GM21360 (cell line): ENCODE measurements at regions not wholly inside any gene's neighbourhood (a gene's known extent, or its start where the extent isn't known, plus 50 kb on each side); places are given as distances from the start of the nearest gene placed in this dataset.

Experiments used
- ATAC-seq: cut with Tn5 transposase; IDR thresholded peaks from one replicate; pipeline ENCODE4 v1.9.1; 2021; ENCODE audit warnings: mild to moderate bottlenecking, moderate library complexity; ENCODE audit not compliant: unreplicated experiment

- no peak for ATAC-seq
These were observed 183.9 kb downstream of the CXCL12 start for GRCh38 chr10:44201011-44201410.

DNA sequence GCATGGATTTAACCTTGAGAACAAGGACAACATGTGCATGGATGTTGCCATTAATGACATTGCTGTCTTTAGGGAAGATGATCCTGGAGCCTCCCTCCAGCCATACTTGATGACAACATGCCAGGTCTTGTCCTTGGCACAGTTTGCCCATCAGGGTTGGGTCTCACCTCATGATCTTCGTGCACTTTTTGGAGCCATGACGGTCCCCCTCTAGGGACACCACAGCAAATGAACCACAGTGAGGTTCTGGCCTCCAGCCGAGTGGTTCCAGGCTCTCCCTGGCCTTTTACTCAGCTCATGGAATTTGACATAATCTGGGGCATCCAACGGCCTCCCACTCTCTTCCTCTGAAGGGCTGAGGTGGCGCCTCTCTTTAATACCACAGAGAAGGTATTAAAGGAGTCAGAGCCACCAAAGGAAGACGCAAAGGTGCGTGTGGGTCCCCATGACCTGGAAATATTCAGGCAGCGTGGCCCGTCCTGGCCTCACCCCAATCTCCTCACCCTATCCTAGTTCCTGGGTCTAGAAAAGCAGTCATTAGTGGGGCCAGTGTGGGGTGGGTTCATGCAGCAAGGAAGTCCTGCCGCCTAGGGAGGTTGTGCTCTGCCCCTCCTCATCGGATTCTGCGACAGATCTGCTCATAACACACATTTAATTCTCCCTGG is 184.8 kb downstream of the CXCL12 start:
- ATAC-seq, result no peak

GRCh38 chr10:44199267-44199666 is 185.6 kb downstream of the CXCL12 start:
- no peak for ATAC-seq

- no peak for ATAC-seq
These were observed 186.2 kb downstream of the CXCL12 start for GRCh38 chr10:44198780-44199097.

- ATAC-seq, result no peak
These were observed 186.7 kb downstream of the CXCL12 start for GRCh38 chr10:44198096-44198779.

GRCh38 chr10:44197646-44198045 is 187.3 kb downstream of the CXCL12 start:
- ATAC-seq, result no peak

DNA sequence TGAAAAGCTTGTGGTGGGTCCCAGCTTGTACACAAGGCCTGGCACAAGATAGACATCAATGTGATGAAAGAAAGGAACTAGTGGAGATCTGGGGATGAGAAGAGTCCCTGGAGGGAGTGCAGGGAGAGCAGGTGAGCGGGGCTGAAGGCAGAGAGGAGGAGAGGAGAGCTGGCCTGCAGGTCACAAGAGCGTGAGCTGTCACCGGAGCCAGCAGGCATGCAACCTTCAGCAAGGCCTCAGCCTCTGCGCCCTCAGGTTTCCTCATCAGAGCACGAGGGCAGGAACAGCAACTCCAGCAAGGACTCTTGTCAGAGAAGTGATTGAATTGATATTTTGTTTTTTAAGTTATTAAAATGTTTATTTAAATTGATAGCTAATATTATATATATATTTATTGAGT is 188.6 kb downstream of the CXCL12 start:
- no peak for ATAC-seq

GRCh38 chr10:44196008-44196320 is 188.9 kb downstream of the CXCL12 start:
- ATAC-seq, result no peak

DNA sequence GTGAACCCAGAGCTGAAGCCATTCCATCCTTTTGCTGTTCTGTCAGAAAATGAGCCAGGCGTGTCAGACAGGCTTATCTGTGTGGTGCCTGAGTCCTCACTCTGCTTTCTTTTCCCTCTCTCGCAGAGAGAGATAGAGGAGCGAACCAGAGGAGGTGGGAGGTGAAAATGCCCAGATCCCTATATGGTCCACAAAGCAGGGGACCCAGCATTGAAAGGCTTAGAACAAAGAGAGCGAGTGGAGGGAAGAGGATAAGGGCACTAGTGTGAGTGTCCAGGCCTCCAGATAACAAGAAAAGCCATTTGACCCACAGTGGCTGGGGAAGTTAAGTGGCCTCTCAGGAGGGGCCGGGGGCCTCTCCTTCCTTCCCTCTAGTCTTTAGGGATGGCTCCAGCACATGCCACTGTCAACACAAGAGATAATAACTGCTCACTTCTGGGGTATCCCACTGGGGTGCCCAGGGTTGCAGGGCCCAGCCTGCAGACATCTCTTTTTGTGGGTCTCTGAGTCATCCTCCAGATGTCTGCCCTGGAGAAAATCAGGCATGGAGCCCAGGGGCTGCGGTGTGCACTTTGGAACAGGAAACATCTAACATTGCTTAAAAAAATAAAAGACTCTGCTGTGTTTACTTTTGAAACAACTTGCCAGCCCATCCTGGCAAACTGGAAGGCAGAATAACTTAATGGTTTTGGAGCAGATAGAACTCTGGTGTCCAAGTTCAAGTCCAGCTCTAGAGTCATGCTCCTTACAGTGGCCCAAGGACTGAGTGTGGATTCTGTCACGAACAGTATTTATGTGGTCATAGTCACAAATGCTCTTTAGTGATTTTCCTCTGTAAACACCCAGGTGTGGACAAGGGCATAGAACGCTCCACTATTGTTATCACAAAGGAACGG is 189.5 kb downstream of the CXCL12 start:
- ATAC-seq, result no peak

- ATAC-seq, result no peak
These were observed 190.5 kb downstream of the CXCL12 start for GRCh38 chr10:44194435-44194834.

GRCh38 chr10:44193567-44194220 is 191.2 kb downstream of the CXCL12 start:
- ATAC-seq, result no peak

GRCh38 chr10:44193166-44193565 is 191.7 kb downstream of the CXCL12 start:
- ATAC-seq, result no peak

DNA sequence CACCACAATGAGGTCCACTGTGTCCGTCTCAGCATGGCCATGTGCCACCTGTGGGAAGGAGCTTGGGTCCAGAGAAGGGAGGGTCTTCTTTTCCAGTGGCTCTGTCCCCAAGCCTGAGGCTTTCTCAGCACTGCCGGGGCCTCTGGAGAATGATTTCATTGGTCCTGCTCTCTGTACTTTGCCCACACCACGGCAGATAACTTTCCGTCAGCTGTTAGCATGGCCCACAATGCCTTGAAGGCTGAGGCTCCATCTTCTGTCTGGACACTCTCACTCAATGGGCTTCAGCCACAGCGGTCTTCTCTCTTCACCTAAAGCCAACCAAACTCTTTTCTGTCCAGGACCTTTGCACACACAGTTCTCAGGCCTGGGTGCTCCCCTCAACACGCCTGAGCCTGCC is 192.5 kb downstream of the CXCL12 start:
- no peak for ATAC-seq

DNA sequence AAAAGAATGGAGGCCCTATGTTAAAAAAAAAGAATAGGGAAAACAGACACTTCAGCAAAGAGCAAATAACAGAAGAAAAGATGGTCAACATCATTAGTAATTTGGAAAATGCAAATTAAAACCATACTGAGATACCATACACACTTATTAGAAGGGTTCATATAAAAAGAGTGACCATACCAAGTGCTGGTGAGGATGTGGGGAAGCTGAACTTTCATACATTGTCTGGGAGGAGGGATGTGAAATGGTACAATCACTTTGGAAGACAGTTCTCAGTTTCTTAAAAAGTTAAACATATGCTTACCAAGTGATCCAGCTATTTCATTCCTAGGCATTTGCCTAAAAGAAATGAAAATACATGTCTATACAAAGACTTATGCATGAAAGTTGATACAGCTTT is 194.4 kb downstream of the CXCL12 start:
- no peak for ATAC-seq

- ATAC-seq, result no peak
These were observed 198.1 kb downstream of the CXCL12 start for GRCh38 chr10:44186821-44187220.

- no peak for ATAC-seq
These were observed 198.7 kb downstream of the CXCL12 start for GRCh38 chr10:44186150-44186549.

- ATAC-seq, result no peak
These were observed 199.6 kb downstream of the CXCL12 start for GRCh38 chr10:44185315-44185666.

DNA sequence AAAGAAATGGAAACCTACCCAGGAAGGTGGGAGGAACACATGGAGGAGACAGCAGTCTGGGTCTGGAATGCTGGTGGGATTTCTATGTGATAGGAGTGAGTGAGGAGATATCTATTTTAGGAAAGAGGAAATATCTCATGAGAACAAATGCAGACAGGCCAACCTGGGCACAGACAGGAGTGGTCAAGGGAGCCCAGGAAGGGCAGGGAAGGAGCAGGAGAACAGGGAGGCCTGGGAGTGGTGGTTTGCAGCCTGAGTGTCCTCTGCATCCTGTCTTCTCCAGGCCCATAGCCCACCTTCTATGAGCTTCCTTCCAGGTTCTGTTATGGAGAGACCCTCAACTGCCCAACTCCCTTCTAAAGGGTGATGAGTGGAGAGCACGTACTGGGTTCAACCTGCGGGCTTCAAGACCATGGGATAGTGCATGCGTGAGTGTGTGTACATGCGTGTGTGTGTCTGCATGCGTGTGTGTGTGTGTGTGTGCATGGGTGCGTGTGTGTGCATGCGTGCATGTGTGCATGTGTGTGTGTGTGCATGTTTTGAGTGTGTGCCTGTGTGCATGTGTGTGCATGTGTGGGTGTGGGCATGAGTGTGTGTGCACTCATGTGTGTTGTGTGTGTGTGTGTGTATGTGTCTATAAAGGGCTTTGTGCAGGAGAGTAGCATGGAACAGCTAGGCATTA is 200.1 kb downstream of the CXCL12 start:
- no peak for ATAC-seq

DNA sequence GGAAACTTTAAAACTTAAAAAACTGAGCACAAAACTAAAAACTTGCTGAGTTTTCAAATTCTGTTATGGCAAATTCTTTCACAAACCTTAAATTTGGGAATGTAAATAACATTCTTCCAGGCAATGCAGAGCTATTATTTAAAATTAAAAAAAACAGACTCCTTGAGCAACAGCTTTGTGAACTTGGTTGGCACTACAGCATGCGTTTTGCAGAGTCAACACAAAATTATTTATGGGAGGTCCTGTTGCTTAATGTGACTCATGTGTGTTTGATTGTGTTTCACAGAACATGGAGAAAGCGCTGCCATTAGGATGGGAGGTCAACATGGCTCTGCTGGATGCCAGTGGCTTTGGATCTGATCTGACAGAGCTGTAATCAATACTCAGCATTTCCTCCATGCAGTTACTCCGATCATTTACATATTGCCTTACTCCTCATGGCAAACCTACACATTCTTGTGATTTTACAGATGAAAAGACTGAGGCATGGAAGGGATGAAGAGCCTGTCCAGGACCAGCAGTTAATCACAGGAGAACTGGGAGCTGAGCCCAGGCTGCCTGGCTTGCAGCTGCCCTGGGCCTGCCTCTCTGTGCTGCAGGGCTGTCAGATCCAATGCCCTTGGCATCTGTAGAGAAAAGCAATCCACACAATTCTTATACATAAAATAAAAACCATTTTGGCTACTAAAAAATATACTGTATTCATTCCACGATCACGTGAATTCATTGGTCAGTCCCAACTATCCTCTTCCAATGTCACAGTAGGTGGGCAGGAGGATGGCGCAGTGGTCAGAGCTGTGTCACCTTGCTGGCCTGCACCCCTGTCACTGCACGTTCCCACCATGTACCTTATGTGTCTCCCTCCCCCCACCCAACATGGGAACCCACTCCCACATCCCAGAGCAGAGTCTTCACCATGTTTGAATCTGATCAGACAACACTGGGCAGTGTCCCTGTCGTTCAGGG is 200.9 kb downstream of the CXCL12 start:
- no peak for ATAC-seq

- no peak for ATAC-seq
These were observed 202.0 kb downstream of the CXCL12 start for GRCh38 chr10:44182909-44183308.
